ENCODE measurements at regions not wholly inside any gene's neighbourhood (a gene's known extent, or its start where the extent isn't known, plus 50 kb on each side); places are given as distances from the start of the nearest gene placed in this dataset.

- TF ChIP-seq CTCF (IDR thresholded peaks at IDR 0.05) = no peak
- TF ChIP-seq EZH2 (IDR thresholded peaks at IDR 0.05; ENCODE audit: borderline replicate concordance, insufficient read depth, low read depth, low read length, poor library complexity, severe bottlenecking) = no peak
These were observed 117.6 kb upstream of the PHACTR1 start for GRCh38 chr6:12598919-12599318.
